GM13976 (cell line): ENCODE measurements at regions not wholly inside any gene's neighbourhood (a gene's known extent, or its start where the extent isn't known, plus 50 kb on each side); places are given as distances from the start of the nearest gene placed in this dataset.

Experiments
- DNase-seq: peaks from one replicate; pipeline ENCODE4 v3.0.0; 2012; ENCODE audit warnings: low spot score
- in situ Hi-C: fragments of 300-500 bp; cut with MboI; formaldehyde crosslinking; loops from one replicate; pipeline ENCODE4 v1.12.0; 2022; ENCODE audit warnings: low sequenced_read_pairs, mixed read lengths, inconsistent platforms; ENCODE audit not compliant: unreplicated experiment
- TF ChIP-seq, protein P1 (sequence below): IDR thresholded peaks from 2 replicates; pipeline ENCODE4 v1.5.1; 2012; ENCODE audit warnings: borderline replicate concordance, mild to moderate bottlenecking; ENCODE audit not compliant: insufficient read depth; ENCODE audit errors: extremely low read depth, missing control alignments, control extremely low read depth

GRCh38 chr10:106309376-106309775, 855.1 kb downstream of the SORCS1 start:
- TF ChIP-seq, protein P1, sequence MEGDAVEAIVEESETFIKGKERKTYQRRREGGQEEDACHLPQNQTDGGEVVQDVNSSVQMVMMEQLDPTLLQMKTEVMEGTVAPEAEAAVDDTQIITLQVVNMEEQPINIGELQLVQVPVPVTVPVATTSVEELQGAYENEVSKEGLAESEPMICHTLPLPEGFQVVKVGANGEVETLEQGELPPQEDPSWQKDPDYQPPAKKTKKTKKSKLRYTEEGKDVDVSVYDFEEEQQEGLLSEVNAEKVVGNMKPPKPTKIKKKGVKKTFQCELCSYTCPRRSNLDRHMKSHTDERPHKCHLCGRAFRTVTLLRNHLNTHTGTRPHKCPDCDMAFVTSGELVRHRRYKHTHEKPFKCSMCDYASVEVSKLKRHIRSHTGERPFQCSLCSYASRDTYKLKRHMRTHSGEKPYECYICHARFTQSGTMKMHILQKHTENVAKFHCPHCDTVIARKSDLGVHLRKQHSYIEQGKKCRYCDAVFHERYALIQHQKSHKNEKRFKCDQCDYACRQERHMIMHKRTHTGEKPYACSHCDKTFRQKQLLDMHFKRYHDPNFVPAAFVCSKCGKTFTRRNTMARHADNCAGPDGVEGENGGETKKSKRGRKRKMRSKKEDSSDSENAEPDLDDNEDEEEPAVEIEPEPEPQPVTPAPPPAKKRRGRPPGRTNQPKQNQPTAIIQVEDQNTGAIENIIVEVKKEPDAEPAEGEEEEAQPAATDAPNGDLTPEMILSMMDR: no peak
- in situ Hi-C loops: no loop called here
- DNase-seq: no peak

GRCh38 chr10:106308284-106308683, 856.2 kb downstream of the SORCS1 start:
- TF ChIP-seq, protein P1: no peak
- in situ Hi-C loops: no loop called here
- DNase-seq: no peak

DNA sequence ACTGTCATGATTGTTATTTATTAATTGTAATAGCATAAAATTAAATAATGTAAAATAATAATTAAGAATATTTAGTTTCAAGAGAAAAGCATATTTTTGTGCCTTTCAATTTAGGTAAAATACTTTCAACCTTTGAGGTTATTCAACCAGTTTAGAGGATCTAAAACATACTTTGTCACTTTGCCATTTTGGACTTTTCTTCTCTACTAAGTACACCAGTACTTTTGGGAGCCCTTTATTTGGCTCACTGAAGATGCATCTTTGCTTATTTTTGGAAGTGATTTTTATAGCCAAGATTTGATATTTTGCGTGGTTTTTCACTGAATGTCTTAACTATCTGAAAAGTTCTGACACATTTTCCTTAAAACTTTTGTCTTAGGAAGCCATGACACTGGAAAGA, 860.5 kb downstream of the SORCS1 start:
- TF ChIP-seq, protein P1: no peak
- in situ Hi-C loops: no loop called here
- no peak for DNase-seq

GRCh38 chr10:106302961-106303360, 861.5 kb downstream of the SORCS1 start:
- DNase-seq: no peak
- in situ Hi-C loops: no loop called here
- TF ChIP-seq, protein P1: no peak

- no peak for DNase-seq
- TF ChIP-seq, protein P1: no peak
- in situ Hi-C loops: no loop called here
Observed at GRCh38 chr10:106301146-106301545, 863.4 kb downstream of the SORCS1 start.

DNA sequence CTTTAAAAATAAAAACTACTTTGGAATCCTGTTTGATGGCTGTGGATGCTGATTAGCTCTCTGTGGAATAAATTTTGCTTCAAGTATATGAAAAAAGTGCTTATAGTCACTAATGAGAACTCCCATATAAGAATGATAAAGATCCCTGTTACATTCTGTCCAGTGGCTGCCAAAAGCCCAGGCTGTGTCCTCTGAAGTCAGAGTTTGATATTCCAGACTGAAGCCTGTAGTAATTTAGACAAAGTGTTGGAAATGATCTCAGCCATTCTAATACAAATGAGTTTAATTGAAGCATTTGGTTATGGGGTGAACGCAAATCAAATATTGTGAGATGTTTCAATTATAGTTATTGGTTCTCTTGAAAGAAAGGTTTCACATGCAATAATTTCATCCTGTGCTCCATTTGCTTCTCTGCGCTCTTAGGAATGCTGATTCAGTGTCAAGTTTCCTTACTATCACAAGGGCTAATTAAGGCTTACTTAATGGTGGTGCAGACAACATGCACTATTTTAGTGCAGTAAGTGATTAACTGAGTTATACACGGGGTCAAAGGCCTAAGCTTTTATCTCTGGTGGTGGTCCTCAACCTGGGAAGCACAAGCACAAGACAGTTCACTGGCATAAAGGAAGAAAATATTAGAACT, 867.6 kb downstream of the SORCS1 start:
- DNase-seq: no peak
- in situ Hi-C loops: no loop called here
- TF ChIP-seq, protein P1: no peak
